ENCODE measurements at regions not wholly inside any gene's neighbourhood (a gene's known extent, or its start where the extent isn't known, plus 50 kb on each side); places are given as distances from the start of the nearest gene placed in this dataset.

DNA sequence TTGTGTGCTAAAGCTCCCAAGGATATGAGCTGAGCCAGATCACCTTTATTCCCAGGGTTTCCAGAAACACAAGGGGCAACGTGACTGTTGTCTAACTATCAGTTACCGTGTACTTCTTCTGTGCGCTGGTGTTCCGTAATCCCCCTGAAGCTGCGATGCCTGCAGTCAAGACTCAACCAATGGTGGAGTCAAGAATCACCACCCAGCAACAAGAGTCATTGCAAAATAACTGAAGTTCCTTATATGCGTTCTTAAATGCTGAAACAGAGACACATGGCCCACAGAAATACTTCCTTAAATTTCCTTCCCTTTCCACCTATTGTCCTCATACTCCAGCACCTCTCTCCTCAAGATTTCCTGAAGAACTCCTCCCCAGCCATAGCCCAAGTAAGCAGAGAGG is 200.2 kb downstream of the KATNAL1 start (continued):
- TF ChIP-seq, protein P1, sequence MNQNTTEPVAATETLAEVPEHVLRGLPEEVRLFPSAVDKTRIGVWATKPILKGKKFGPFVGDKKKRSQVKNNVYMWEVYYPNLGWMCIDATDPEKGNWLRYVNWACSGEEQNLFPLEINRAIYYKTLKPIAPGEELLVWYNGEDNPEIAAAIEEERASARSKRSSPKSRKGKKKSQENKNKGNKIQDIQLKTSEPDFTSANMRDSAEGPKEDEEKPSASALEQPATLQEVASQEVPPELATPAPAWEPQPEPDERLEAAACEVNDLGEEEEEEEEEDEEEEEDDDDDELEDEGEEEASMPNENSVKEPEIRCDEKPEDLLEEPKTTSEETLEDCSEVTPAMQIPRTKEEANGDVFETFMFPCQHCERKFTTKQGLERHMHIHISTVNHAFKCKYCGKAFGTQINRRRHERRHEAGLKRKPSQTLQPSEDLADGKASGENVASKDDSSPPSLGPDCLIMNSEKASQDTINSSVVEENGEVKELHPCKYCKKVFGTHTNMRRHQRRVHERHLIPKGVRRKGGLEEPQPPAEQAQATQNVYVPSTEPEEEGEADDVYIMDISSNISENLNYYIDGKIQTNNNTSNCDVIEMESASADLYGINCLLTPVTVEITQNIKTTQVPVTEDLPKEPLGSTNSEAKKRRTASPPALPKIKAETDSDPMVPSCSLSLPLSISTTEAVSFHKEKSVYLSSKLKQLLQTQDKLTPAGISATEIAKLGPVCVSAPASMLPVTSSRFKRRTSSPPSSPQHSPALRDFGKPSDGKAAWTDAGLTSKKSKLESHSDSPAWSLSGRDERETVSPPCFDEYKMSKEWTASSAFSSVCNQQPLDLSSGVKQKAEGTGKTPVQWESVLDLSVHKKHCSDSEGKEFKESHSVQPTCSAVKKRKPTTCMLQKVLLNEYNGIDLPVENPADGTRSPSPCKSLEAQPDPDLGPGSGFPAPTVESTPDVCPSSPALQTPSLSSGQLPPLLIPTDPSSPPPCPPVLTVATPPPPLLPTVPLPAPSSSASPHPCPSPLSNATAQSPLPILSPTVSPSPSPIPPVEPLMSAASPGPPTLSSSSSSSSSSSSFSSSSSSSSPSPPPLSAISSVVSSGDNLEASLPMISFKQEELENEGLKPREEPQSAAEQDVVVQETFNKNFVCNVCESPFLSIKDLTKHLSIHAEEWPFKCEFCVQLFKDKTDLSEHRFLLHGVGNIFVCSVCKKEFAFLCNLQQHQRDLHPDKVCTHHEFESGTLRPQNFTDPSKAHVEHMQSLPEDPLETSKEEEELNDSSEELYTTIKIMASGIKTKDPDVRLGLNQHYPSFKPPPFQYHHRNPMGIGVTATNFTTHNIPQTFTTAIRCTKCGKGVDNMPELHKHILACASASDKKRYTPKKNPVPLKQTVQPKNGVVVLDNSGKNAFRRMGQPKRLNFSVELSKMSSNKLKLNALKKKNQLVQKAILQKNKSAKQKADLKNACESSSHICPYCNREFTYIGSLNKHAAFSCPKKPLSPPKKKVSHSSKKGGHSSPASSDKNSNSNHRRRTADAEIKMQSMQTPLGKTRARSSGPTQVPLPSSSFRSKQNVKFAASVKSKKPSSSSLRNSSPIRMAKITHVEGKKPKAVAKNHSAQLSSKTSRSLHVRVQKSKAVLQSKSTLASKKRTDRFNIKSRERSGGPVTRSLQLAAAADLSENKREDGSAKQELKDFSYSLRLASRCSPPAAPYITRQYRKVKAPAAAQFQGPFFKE (tag by site-specific recombination; IDR thresholded peaks at IDR 0.05; ENCODE audit: borderline replicate concordance), result no peak
- TF ChIP-seq ZNF157 (tag by site-specific recombination; IDR thresholded peaks at IDR 0.05), result no peak
- no peak for TF ChIP-seq ZNF366 (tag by site-specific recombination; conservative IDR thresholded peaks at IDR 0.05)
- no peak for TF ChIP-seq ZNF24 (tag by site-specific recombination; IDR thresholded peaks at IDR 0.05)
- TF ChIP-seq ZNF558 (tag by site-specific recombination; IDR thresholded peaks at IDR 0.05), result no peak
- no peak for TF ChIP-seq ZNF610 (tag by site-specific recombination; IDR thresholded peaks at IDR 0.05; ENCODE audit: borderline replicate concordance)
- TF ChIP-seq, protein P2, sequence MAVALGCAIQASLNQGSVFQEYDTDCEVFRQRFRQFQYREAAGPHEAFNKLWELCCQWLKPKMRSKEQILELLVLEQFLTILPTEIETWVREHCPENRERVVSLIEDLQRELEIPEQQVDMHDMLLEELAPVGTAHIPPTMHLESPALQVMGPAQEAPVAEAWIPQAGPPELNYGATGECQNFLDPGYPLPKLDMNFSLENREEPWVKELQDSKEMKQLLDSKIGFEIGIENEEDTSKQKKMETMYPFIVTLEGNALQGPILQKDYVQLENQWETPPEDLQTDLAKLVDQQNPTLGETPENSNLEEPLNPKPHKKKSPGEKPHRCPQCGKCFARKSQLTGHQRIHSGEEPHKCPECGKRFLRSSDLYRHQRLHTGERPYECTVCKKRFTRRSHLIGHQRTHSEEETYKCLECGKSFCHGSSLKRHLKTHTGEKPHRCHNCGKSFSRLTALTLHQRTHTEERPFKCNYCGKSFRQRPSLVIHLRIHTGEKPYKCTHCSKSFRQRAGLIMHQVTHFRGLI (tag by site-specific recombination; IDR thresholded peaks at IDR 0.05), result no peak
- TF ChIP-seq ZNF600 (tag by site-specific recombination; IDR thresholded peaks at IDR 0.05), result no peak
- no peak for TF ChIP-seq ZNF473 (tag by site-specific recombination; IDR thresholded peaks at IDR 0.05)
- TF ChIP-seq OVOL3 (tag by site-specific recombination; IDR thresholded peaks at IDR 0.05), result no peak
- TF ChIP-seq ZNF747 (tag by site-specific recombination; IDR thresholded peaks at IDR 0.05), result no peak
- TF ChIP-seq ZNF404 (tag by site-specific recombination; IDR thresholded peaks at IDR 0.05), result no peak
- no peak for TF ChIP-seq HOXD13 (CRISPR knock-in tag; IDR thresholded peaks at IDR 0.05; ENCODE audit: borderline replicate concordance)

DNA sequence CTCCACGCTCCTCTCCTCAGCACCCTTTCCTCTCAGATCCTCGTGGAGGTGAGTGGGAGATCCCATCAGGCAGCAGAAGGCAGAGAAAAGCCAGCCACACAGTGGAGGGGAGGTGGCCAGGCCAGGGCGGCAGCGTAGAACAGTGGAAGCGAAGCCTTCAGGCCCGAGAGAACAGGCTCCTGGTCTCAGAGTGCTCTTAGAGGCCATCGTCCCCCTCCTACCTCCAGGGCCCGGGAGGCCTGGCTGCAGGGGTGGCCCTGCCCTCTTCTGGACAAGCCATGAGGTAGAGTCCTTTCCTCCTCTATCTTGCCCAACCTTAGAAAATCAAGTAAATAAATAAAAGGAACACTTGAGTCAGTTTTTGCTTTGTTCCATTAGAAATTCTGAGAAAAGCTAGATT is 202.0 kb downstream of the KATNAL1 start:
- Histone ChIP-seq H3K27ac (ENCODE audit: extremely low read depth, low read depth, low read length) (no peak overlapping the region), H3K9me3 (ENCODE audit: control insufficient read depth, insufficient read depth, low read depth, low read length) (no peaks in the 10 kb centered on the region), H3K4me1 (ENCODE audit: control insufficient read depth, insufficient read depth, low read length) (no peaks in the 10 kb centered on the region; the same call in 1 of the 2 replicates), H3K4me3 (ENCODE audit: low read depth, low read length) (no peak overlapping the region), H3K36me3 (ENCODE audit: control insufficient read depth in 2 of 2, insufficient read depth in 1 of 2, low read length in 2 of 2) (no peaks in the 10 kb centered on the region)
- ChIA-PET POLR2A (no interaction called here), CTCF (interaction anchor here (0.6 to 3.3 kb wide), 4 partner anchors 9 to 337 kb away, joined by 3 to 21 read pairs (median 4); no protein-coding TSS in a partner anchor)
- peak; percentile 26; the same call in 1 of the 2 replicates for TF ChIP-seq ZFHX2 (tag by site-specific recombination; conservative IDR thresholded peaks at IDR 0.05)
- TF ChIP-seq ZNF239 (tag by site-specific recombination; IDR thresholded peaks at IDR 0.05), result no peak
- no peak for TF ChIP-seq ZNF768 (tag by site-specific recombination; IDR thresholded peaks at IDR 0.05)
- no peak for TF ChIP-seq ZSCAN16 (tag by site-specific recombination; IDR thresholded peaks at IDR 0.05)

DNA sequence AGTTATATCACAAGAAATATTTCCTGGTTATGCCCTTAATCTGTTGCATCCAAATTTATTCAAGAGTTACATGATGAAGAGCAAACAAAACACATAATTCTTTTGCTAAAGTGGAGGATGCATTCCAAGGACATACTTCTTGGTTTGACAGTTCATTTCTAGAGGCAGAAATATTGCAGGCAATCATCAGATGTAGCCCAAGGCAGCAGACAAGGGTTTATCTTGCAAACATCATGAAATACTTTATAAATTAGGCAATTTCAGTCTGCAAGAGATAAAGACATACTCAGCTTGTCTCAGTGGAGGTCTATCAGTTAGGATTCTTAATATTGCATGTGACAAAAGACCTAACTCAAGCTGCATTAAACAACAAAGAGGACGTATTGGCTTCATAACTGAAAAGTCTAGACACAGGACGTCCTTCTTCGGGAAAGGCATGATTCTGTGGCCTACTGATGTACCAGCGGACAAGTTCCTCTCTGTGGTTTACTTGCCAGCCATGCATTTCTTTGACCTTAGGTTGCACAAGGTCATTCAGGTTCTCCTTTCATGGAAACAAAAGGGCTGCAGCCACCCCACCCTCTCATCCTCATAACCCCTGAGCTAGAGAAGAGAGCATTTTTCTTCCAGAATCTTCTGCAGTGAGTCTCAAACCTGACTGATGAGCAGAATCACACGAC is 204.1 kb downstream of the KATNAL1 start:
- no peak overlapping the region for H3K27ac ChIP-seq (ENCODE audit: extremely low read depth, low read depth, low read length)
- no peak for TF ChIP-seq MZF1 (tag by site-specific recombination; IDR thresholded peaks at IDR 0.05; ENCODE audit: borderline replicate concordance)
- no peak for TF ChIP-seq HOXD13 (CRISPR knock-in tag; IDR thresholded peaks at IDR 0.05; ENCODE audit: borderline replicate concordance)
- no peak for TF ChIP-seq ZNF366 (tag by site-specific recombination; conservative IDR thresholded peaks at IDR 0.05)
- CTCF ChIA-PET, result interaction anchor here (3.3 kb wide), 1 partner anchor 11 kb away, joined by 21 read pairs; no protein-coding TSS in a partner anchor
- no peaks in the 10 kb centered on the region for H3K4me1 ChIP-seq (ENCODE audit: control insufficient read depth, insufficient read depth, low read length)
- no peaks in the 10 kb centered on the region for H3K36me3 ChIP-seq (ENCODE audit: control insufficient read depth in 2 of 2, insufficient read depth in 1 of 2, low read length in 2 of 2)
- H3K9me3 ChIP-seq (ENCODE audit: control insufficient read depth, insufficient read depth, low read depth, low read length), result no peaks in the 10 kb centered on the region
- POLR2A ChIA-PET, result no interaction called here
- H3K4me3 ChIP-seq (ENCODE audit: low read depth, low read length), result no peak overlapping the region
